ENCODE measurements at regions not wholly inside any gene's neighbourhood (a gene's known extent, or its start where the extent isn't known, plus 50 kb on each side); places are given as distances from the start of the nearest gene placed in this dataset.

- no peak for TF ChIP-seq HDAC8 (tag; IDR thresholded peaks at IDR 0.05)
- TF ChIP-seq, protein P1, sequence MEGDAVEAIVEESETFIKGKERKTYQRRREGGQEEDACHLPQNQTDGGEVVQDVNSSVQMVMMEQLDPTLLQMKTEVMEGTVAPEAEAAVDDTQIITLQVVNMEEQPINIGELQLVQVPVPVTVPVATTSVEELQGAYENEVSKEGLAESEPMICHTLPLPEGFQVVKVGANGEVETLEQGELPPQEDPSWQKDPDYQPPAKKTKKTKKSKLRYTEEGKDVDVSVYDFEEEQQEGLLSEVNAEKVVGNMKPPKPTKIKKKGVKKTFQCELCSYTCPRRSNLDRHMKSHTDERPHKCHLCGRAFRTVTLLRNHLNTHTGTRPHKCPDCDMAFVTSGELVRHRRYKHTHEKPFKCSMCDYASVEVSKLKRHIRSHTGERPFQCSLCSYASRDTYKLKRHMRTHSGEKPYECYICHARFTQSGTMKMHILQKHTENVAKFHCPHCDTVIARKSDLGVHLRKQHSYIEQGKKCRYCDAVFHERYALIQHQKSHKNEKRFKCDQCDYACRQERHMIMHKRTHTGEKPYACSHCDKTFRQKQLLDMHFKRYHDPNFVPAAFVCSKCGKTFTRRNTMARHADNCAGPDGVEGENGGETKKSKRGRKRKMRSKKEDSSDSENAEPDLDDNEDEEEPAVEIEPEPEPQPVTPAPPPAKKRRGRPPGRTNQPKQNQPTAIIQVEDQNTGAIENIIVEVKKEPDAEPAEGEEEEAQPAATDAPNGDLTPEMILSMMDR (IDR thresholded peaks at IDR 0.05 in 2 of 3, conservative IDR thresholded peaks at IDR 0.05 in 1 of 3; ENCODE audit: insufficient read depth in 2 of 3, low read depth in 1 of 3, low read length in 3 of 3), result no peak
- TF ChIP-seq MAX (CRISPR knock-in tag; IDR thresholded peaks at IDR 0.05), result no peak
- no peak for TF ChIP-seq GTF2F1 (IDR thresholded peaks at IDR 0.05; ENCODE audit: low read depth, low read length)
- no peak for TF ChIP-seq PCBP2 (IDR thresholded peaks at IDR 0.05; ENCODE audit: low read depth, low read length, poor library complexity, severe bottlenecking)
- no peak for TF ChIP-seq CREBBP (IDR thresholded peaks at IDR 0.05; ENCODE audit: low read depth, low read length)
- TF ChIP-seq OTX1 (CRISPR knock-in tag; IDR thresholded peaks at IDR 0.05), result no peak
These were observed 93.4 kb upstream of the MAMLD1 start for GRCh38 chrX:150269605-150270254.

Measured in K562 (cell line).